SU-DHL-6 (cell line): ENCODE measurements at regions not wholly inside any gene's neighbourhood (a gene's known extent, or its start where the extent isn't known, plus 50 kb on each side); places are given as distances from the start of the nearest gene placed in this dataset.

Experiments used
- EZH2phosphoT487 ChIP-seq: fragments of 200-600 bp; sonication (generic), shearing (Covaris generic); conservative IDR thresholded peaks from 2 replicates; pipeline ENCODE4 v1.6.1; 2018; ENCODE audit warnings: mild to moderate bottlenecking, antibody characterized with exemption, low read length, moderate library complexity, mixed read lengths
- TF ChIP-seq, protein P1 (sequence below): fragments of 200-600 bp; sonication (generic); IDR thresholded peaks from one replicate; pipeline ENCODE4 v1.5.1; 2017; ENCODE audit warnings: antibody characterized with exemption, mild to moderate bottlenecking, low read length, moderate library complexity; ENCODE audit not compliant: insufficient read depth, poor library complexity, severe bottlenecking

DNA sequence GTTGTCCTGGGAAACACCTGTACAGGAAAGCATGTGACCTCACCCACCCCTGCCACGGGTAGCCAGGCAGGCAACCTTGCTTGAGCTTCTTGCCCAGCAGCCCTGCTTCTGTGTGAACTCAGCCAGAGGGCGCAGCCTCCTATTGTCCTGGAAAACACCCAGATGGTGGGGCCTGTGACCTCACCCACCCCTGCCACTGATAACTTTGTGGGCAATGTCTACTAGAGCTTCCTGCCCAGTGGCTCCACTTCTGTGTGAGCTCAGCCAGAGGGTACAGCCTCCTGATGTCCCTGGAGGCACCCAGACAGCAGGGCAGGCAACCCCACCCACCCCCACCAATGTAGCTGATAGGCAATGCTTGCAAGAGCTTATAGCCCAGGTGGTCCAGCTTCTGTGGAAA, 146.3 kb downstream of the DTHD1 start:
- TF ChIP-seq, protein P1, sequence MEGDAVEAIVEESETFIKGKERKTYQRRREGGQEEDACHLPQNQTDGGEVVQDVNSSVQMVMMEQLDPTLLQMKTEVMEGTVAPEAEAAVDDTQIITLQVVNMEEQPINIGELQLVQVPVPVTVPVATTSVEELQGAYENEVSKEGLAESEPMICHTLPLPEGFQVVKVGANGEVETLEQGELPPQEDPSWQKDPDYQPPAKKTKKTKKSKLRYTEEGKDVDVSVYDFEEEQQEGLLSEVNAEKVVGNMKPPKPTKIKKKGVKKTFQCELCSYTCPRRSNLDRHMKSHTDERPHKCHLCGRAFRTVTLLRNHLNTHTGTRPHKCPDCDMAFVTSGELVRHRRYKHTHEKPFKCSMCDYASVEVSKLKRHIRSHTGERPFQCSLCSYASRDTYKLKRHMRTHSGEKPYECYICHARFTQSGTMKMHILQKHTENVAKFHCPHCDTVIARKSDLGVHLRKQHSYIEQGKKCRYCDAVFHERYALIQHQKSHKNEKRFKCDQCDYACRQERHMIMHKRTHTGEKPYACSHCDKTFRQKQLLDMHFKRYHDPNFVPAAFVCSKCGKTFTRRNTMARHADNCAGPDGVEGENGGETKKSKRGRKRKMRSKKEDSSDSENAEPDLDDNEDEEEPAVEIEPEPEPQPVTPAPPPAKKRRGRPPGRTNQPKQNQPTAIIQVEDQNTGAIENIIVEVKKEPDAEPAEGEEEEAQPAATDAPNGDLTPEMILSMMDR, result no peak
- no peak for TF ChIP-seq EZH2phosphoT487
